ENCODE measurements at regions not wholly inside any gene's neighbourhood (a gene's known extent, or its start where the extent isn't known, plus 50 kb on each side); places are given as distances from the start of the nearest gene placed in this dataset.

- H3K27ac ChIP-seq = no peak overlapping the region
- H3K4me3 ChIP-seq = no peak overlapping the region
Measured at GRCh38 chr2:41686156-41686555, 361.7 kb upstream of the PKDCC start.

- no peak overlapping the region for H3K4me3 ChIP-seq
- no peak overlapping the region for H3K27ac ChIP-seq
Measured at GRCh38 chr2:41691561-41691960, 356.3 kb upstream of the PKDCC start.

- H3K27ac ChIP-seq = no peak overlapping the region
- H3K4me3 ChIP-seq = no peak overlapping the region
Measured at GRCh38 chr2:41694536-41695049, 353.2 kb upstream of the PKDCC start.

GRCh38 chr2:41695198-41696113 is 352.4 kb upstream of the PKDCC start:
- Histone ChIP-seq H3K4me3 (no peak overlapping the region), H3K27ac (no peak overlapping the region)

- Histone ChIP-seq H3K27ac (no peak overlapping the region), H3K4me3 (no peak overlapping the region)
Measured at GRCh38 chr2:41697389-41697788, 350.4 kb upstream of the PKDCC start.

GRCh38 chr2:41698678-41699422 is 349.0 kb upstream of the PKDCC start:
- Histone ChIP-seq H3K27ac (no peak overlapping the region), H3K4me3 (no peak overlapping the region)

GRCh38 chr2:41701231-41701630 is 346.6 kb upstream of the PKDCC start:
- no peak overlapping the region for H3K27ac ChIP-seq
- no peak overlapping the region for H3K4me3 ChIP-seq

GRCh38 chr2:41703123-41703522 is 344.7 kb upstream of the PKDCC start:
- Histone ChIP-seq H3K27ac (no peak overlapping the region), H3K4me3 (no peak overlapping the region)

- Histone ChIP-seq H3K4me3 (no peak overlapping the region), H3K27ac (no peak overlapping the region)
Measured at GRCh38 chr2:41705634-41706033, 342.2 kb upstream of the PKDCC start.

- no peak overlapping the region for H3K27ac ChIP-seq
- no peak overlapping the region for H3K4me3 ChIP-seq
Measured at GRCh38 chr2:41706286-41706685, 341.5 kb upstream of the PKDCC start.

- no peak overlapping the region for H3K4me3 ChIP-seq
- H3K27ac ChIP-seq = no peak overlapping the region
Measured at GRCh38 chr2:41707790-41708451, 339.9 kb upstream of the PKDCC start.

- H3K4me3 ChIP-seq = no peak overlapping the region
- no peak overlapping the region for H3K27ac ChIP-seq
Measured at GRCh38 chr2:41709702-41710599, 337.9 kb upstream of the PKDCC start.

- Histone ChIP-seq H3K4me3 (no peak overlapping the region), H3K27ac (no peak overlapping the region)
Measured at GRCh38 chr2:41710944-41711343, 336.9 kb upstream of the PKDCC start.

- Histone ChIP-seq H3K27ac (no peak overlapping the region), H3K4me3 (no peak overlapping the region)
Measured at GRCh38 chr2:41711736-41712135, 336.1 kb upstream of the PKDCC start.

GRCh38 chr2:41716497-41716896 is 331.3 kb upstream of the PKDCC start:
- H3K27ac ChIP-seq = no peak overlapping the region
- no peak overlapping the region for H3K4me3 ChIP-seq

- Histone ChIP-seq H3K27ac (peak overlapping the region in 1 of 21 experiments; percentile 9), H3K4me3 (no peak overlapping the region)
Measured at GRCh38 chr2:41717839-41718238, 330.0 kb upstream of the PKDCC start.

- H3K4me3 ChIP-seq = no peak overlapping the region
- peak overlapping the region in 1 of 21 experiments; percentile 19 for H3K27ac ChIP-seq
Measured at GRCh38 chr2:41718705-41719104, 329.1 kb upstream of the PKDCC start.

- Histone ChIP-seq H3K27ac (peak overlapping the region in 2 of 21 experiments; percentile 28 to 69), H3K4me3 (no peak overlapping the region)
Measured at GRCh38 chr2:41719756-41720155, 328.1 kb upstream of the PKDCC start.

Data from skin epidermis (tissue), 12 donors.